Activated naive CD4-positive, alpha-beta T cell treated with anti-CD3 and anti-CD28 coated beads, Interleukin-2, amount 50 U/mL, for 24 hours (primary cell): ENCODE measurements at regions not wholly inside any gene's neighbourhood (a gene's known extent, or its start where the extent isn't known, plus 50 kb on each side); places are given as distances from the start of the nearest gene placed in this dataset.
"Not testable (repeated sequence)": the region's sequence is repeated elsewhere in the genome, so short reads cannot be mapped to it uniquely, and the experiment has no call there.

Source experiments
- H3K27ac Mint-ChIP-seq: one replicate; pipeline ENCODE4 v1.8.0; 2021; ENCODE audit warnings: mild to moderate bottlenecking, mixed read lengths
- H3K27me3 Mint-ChIP-seq: one replicate; pipeline ENCODE4 v1.8.0; 2021; ENCODE audit warnings: mixed read lengths
- H3K36me3 Mint-ChIP-seq: one replicate; pipeline ENCODE4 v1.8.0; 2021; ENCODE audit warnings: mixed read lengths
- H3K4me1 Mint-ChIP-seq: one replicate; pipeline ENCODE4 v1.8.0; 2021; ENCODE audit warnings: mixed read lengths
- H3K4me3 Mint-ChIP-seq: one replicate; pipeline ENCODE4 v1.8.0; 2021; ENCODE audit warnings: mild to moderate bottlenecking, mixed read lengths
- H3K9me3 Mint-ChIP-seq: one replicate; pipeline ENCODE4 v1.8.0; 2021; ENCODE audit warnings: mixed read lengths

DNA sequence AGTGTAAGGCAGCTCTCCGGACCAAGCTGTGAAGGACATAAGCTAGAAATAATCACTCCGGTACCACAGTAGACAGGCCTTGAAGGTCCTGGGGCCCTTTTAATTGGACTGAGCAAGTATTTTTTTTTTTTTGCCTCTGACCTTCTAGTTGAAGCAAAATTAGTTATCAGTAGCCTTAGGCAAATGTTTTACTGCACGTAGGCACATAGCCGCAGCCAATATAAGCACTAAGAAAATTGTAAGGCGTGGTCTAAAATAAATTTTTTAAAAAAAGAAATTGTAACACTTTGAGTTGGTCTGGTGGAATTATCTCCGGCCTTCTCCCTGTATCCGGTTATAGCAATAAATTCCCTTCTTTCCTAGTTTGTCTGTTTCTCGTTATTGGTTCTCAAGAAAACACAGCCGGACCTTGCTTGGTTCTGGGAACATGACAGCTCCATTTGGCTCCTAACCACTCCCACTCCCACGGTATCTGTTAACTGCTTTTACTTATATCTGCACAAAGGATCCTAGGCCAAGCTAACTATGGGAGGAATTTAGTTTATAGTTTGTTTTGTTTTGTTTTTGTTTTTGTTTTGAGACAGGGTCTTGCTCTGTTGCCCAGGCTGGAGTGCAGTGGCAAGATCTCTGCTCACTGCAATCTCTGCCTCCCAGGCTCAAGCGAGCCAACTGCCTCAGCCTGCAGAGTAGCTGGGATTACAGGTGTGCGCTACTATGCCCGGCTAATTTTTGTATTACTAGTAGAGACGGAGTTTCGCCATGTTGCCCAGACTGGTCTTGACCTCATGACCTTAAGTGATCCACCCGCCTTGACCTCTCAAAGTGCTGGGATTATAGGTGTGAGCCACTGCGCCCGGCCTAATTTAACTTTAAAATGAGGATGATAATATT lies 124.4 kb upstream of the KIF5B start:
- H3K4me1 Mint-ChIP-seq = no peaks in the 10 kb centered on the region
- no peaks in the 10 kb centered on the region for H3K27me3 Mint-ChIP-seq
- H3K36me3 Mint-ChIP-seq = no peaks in the 10 kb centered on the region
- no peak overlapping the region for H3K27ac Mint-ChIP-seq
- no peak overlapping the region for H3K4me3 Mint-ChIP-seq
- no peaks in the 10 kb centered on the region for H3K9me3 Mint-ChIP-seq

DNA sequence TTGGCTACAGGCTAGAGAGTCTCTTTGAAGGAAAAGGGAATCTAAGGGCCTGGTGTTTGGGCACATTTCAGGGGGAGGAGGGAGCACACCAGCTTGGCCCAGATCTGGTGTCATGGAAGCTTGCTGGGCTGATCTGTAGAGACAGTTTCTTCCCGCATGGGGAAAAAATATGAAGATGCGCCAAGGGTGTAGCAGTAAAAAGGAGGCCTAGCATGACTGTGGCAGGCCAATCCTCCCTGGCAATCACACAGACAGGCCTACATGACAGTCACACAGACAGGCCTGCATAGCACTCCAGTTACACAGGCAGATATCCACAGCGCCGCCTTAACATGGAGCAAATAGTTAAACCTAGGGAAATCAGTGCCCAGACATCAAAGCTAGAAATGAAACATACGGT lies 123.6 kb upstream of the KIF5B start:
- no peaks in the 10 kb centered on the region for H3K4me1 Mint-ChIP-seq
- H3K27me3 Mint-ChIP-seq = no peaks in the 10 kb centered on the region
- no peak overlapping the region for H3K27ac Mint-ChIP-seq

DNA sequence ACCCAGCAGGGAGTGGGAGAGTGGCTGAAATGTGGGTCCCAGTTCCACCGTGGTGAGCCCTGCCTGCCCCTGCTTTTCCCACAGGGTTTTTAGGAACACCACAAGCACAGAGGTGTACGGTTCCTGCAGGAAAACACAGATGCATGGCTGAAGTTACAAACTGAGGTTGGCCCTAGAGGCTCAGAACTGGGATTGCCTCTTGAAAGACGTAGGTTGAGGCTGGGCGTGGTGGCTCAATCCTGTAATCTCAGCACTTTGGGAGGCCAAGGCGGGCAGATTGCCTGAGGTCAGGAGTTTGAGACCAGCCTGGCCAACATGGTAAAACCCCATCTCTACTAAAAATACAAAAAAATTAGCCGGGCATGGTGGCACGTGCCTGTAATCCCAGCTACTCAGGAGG lies 121.4 kb upstream of the KIF5B start:
- H3K4me1 Mint-ChIP-seq, H3K27ac Mint-ChIP-seq, H3K36me3 Mint-ChIP-seq, H3K4me3 Mint-ChIP-seq, H3K27me3 Mint-ChIP-seq, H3K9me3 Mint-ChIP-seq: not testable (repeated sequence)

More for the DNA sequence above, 123.6 kb upstream of the KIF5B start:
- Mint-ChIP-seq H3K36me3 (no peaks in the 10 kb centered on the region), H3K9me3 (no peaks in the 10 kb centered on the region), H3K4me3 (no peak overlapping the region)

DNA sequence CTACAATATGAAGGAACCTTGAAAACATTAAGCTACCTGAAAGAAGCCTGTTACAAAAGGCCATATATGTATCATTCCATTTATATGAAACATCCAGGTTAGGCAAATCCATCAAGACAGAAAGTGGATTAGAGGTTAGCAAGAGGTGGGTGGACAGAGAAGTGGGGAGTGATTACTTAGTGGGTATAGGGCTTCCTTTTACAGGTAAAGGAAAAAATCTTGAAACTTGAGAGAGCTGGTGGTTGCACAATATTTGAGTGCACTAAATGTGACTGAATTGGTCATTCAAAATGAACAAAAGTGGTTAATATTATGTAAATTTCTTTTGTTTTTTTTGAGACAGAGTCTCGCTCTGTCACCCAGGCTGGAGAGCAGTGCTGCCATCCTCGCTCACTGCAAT lies 119.4 kb upstream of the KIF5B start:
- no peaks in the 10 kb centered on the region for H3K4me1 Mint-ChIP-seq
- no peak overlapping the region for H3K4me3 Mint-ChIP-seq
- H3K27ac Mint-ChIP-seq = no peak overlapping the region
- no peaks in the 10 kb centered on the region for H3K27me3 Mint-ChIP-seq
- no peaks in the 10 kb centered on the region for H3K9me3 Mint-ChIP-seq
- no peaks in the 10 kb centered on the region for H3K36me3 Mint-ChIP-seq

DNA sequence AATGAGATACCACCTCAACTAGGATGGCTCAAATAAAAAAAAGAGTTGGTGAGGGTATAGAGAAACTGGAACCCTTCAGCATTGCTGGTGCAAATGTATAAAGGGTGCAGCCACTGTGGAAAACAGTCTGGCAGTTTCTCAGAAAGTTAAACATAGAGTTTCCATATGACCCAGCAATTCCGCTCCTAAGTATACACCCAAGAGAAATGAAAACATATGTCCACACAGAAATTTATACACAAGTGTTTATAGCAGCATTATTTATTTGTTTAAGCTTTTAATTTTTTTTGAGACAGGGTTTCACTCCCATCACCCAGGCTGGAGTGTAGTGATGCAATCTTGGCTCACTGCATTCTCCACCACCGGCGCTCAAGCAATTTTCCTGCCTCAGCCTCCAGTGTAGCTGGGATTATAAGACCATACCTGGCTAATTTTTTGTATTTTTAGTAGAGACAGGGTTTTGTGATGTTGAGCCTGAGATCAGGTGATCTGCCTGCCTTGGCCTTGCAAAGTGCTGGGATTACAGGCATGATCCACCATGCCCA lies 118.2 kb upstream of the KIF5B start:
- H3K36me3 Mint-ChIP-seq = no peaks in the 10 kb centered on the region

DNA sequence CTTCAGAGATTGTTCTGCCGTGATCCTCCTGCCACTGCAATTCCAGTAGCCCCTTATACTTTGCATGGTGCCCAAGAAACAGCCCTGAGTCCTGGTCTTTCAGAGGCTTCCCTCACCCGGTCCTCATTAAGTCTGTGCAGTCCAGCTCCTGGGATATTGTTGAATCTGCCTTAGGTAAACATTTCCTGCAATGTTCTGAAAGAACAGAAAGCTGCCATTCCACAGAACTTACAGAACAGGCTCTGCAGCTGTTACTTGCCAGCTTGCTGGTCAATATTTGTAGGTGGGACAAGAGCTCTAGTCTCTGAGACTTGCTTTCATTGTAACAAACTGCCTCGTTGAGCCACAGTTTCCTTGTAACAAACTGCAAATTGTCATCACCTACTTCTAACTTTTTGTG lies 115.0 kb upstream of the KIF5B start:
- no peaks in the 10 kb centered on the region for H3K9me3 Mint-ChIP-seq
- H3K4me1 Mint-ChIP-seq = no peaks in the 10 kb centered on the region
- no peak overlapping the region for H3K4me3 Mint-ChIP-seq
- no peak overlapping the region for H3K27ac Mint-ChIP-seq
- no peaks in the 10 kb centered on the region for H3K27me3 Mint-ChIP-seq
- no peaks in the 10 kb centered on the region for H3K36me3 Mint-ChIP-seq

More for the DNA sequence above, 118.2 kb upstream of the KIF5B start:
- Mint-ChIP-seq H3K27ac (no peak overlapping the region), H3K4me3 (no peak overlapping the region), H3K4me1 (no peaks in the 10 kb centered on the region), H3K9me3 (no peaks in the 10 kb centered on the region), H3K27me3 (no peaks in the 10 kb centered on the region)

DNA sequence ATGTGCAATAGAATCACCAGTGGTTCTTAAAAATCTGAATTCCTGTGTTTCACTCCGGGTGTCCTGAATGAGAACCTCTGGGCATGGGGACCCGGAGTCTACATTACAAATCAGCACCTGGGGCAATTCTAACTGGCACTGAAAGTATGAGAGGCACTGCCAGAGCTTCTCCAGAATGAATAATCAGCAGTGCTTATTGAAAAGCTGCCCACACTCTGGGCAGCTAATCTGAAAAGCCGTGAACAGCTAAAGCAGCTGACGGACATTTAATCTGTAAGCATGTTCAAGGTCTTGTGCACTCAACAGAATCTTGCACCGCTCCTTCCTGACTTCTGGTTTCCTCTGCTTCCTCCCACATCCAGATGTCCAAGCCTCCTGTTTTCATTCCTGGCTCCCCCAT lies 113.3 kb upstream of the KIF5B start:
- no peaks in the 10 kb centered on the region for H3K9me3 Mint-ChIP-seq
- no peak overlapping the region for H3K4me3 Mint-ChIP-seq
- H3K27me3 Mint-ChIP-seq = no peaks in the 10 kb centered on the region
- no peaks in the 10 kb centered on the region for H3K36me3 Mint-ChIP-seq
- no peaks in the 10 kb centered on the region for H3K4me1 Mint-ChIP-seq
- H3K27ac Mint-ChIP-seq = no peak overlapping the region

DNA sequence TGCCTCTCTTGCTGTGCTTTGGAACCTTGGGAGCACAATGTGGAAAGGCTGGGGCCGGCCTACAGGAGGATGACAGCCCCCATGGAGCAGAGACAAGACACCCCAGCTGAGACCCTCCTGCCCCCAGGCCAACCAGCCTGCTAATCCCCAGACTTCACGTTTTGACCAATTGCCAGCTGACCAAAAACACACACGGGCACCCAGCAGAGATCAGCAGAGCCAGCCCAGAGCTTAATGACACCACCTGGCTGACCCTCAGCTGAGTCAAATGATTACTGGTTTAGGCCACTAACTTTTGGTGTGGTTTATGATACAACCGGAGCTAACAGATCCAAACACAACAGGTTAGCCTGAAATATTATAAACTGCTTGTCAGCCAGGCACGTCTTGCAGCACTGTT lies 111.2 kb upstream of the KIF5B start:
- Mint-ChIP-seq H3K4me3 (no peak overlapping the region), H3K9me3 (no peaks in the 10 kb centered on the region), H3K27ac (no peak overlapping the region), H3K36me3 (no peaks in the 10 kb centered on the region), H3K4me1 (no peaks in the 10 kb centered on the region), H3K27me3 (no peaks in the 10 kb centered on the region)

DNA sequence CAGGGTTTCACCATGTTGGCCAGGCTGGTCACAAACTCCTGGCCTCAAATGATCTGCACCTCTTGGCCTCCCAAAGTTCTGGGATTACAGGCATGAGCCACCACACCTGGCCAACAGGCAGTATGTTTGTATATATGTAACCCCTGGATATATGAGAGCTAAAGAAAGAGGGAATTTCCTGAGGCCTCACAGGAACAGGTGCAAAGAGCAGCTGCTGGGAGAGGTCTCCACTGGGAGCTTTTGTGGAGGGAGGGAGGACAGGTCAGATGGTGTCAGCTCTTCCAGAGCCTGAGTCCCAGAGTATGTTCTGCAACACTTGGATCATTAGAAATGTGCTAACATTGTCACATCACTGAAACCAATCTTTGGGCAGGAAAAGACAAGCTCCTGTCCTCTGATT lies 110.1 kb upstream of the KIF5B start:
- no peaks in the 10 kb centered on the region for H3K9me3 Mint-ChIP-seq
- no peaks in the 10 kb centered on the region for H3K36me3 Mint-ChIP-seq
- no peaks in the 10 kb centered on the region for H3K4me1 Mint-ChIP-seq
- no peak overlapping the region for H3K27ac Mint-ChIP-seq
- H3K4me3 Mint-ChIP-seq = no peak overlapping the region
- no peaks in the 10 kb centered on the region for H3K27me3 Mint-ChIP-seq

DNA sequence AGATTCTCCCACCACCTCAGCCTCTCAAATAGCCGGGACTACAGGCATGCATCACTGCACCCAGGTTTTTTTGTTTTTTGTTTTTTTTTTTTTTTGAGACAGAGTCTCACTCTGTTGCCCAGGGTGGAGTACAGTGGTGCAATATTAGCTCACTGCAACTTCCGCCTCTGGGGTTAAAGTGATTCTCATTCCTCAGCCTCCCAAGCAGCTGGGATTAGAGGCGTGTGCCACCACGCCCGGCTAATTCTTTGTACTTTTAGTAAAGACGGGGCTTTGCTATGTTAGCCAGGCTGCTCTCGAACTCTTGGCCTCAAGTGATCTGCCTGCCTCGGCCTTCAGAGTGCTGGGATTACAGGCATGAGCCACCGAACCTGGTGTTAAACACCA lies 107.5 kb upstream of the KIF5B start:
- no peaks in the 10 kb centered on the region for H3K36me3 Mint-ChIP-seq
- no peaks in the 10 kb centered on the region for H3K4me1 Mint-ChIP-seq
- H3K27me3 Mint-ChIP-seq = no peaks in the 10 kb centered on the region
- H3K9me3 Mint-ChIP-seq = no peaks in the 10 kb centered on the region
- H3K27ac Mint-ChIP-seq = no peak overlapping the region
- no peak overlapping the region for H3K4me3 Mint-ChIP-seq

DNA sequence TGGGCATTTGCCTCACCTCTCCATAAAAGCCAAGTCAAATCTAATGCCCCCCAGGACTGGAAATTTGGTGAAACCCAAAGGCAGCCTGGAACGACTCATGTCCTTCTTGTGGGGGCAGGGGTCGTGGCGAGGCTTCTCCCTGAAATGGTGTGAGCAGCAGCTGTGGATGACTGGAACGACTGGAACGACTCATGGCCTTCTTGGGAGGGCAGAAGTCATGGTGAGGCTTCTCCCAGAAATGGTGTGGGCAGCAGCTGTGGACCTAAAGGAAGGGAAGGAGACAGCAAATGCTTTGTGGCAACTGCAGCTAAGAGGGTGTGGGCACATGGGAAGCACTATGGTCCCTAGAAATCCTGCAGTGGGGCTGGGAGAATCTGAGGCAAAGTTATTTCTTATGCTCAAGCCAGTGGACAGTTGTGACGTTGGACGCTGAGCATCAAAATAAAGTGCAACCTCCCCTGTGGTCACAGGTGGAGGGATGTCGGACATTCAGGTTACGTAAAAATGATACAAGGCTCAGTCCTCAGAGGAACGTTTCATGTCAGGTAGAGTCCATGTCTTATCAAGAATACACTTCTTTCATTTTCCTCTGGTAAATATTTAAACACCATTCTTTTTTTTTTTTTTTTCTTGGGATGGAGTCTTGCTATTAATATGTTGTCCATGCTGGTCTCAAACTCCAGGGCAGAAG lies 107.0 kb upstream of the KIF5B start:
- Mint-ChIP-seq H3K9me3 (no peaks in the 10 kb centered on the region), H3K4me1 (no peaks in the 10 kb centered on the region), H3K36me3 (no peaks in the 10 kb centered on the region), H3K27me3 (no peaks in the 10 kb centered on the region), H3K4me3 (no peak overlapping the region), H3K27ac (no peak overlapping the region)

DNA sequence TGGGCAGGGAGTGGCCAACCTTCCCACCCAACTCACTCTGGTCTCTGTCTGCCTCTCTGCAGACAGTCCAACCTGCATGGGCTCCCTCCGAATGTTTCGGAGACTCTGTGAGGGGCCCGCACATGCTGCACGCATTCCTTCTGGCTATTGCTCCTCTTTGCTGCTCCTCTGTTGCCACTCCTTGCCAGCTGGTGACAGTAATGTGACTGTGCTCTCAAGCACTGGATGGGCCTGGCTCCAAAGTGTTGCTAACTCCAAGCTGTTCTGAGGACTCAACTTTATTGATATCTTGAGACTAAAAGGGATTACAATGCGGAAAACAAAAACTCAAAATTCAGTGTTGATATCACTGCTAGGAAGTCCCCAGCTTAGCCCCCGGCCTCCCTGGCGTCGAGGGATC lies 105.4 kb upstream of the KIF5B start:
- H3K9me3 Mint-ChIP-seq = no peaks in the 10 kb centered on the region
- H3K36me3 Mint-ChIP-seq = no peaks in the 10 kb centered on the region
- no peaks in the 10 kb centered on the region for H3K27me3 Mint-ChIP-seq
- no peak overlapping the region for H3K4me3 Mint-ChIP-seq
- no peaks in the 10 kb centered on the region for H3K4me1 Mint-ChIP-seq
- H3K27ac Mint-ChIP-seq = no peak overlapping the region

DNA sequence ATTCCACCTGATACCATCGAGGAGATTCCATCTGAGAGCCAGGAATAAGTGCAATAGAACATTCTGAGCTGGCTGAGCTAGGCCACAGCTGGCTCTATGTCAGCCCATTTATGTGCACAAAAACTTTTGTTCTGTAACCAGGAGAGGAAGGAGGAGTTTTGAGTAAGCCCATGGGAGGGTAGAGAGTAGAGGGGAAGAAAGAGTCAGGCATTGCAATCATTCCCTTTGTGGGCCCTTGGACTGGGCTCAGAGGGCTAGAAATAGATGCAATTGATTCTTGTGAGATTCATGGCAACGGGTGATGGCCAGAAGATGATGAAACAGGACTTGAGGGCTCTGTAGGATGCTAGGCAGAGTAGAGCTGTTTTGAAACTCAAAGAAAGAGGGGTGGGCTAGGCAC lies 104.6 kb upstream of the KIF5B start:
- H3K27me3 Mint-ChIP-seq = no peaks in the 10 kb centered on the region
- no peak overlapping the region for H3K4me3 Mint-ChIP-seq
- H3K36me3 Mint-ChIP-seq = no peaks in the 10 kb centered on the region
- no peaks in the 10 kb centered on the region for H3K9me3 Mint-ChIP-seq
- H3K27ac Mint-ChIP-seq = no peak overlapping the region
- H3K4me1 Mint-ChIP-seq = no peaks in the 10 kb centered on the region

DNA sequence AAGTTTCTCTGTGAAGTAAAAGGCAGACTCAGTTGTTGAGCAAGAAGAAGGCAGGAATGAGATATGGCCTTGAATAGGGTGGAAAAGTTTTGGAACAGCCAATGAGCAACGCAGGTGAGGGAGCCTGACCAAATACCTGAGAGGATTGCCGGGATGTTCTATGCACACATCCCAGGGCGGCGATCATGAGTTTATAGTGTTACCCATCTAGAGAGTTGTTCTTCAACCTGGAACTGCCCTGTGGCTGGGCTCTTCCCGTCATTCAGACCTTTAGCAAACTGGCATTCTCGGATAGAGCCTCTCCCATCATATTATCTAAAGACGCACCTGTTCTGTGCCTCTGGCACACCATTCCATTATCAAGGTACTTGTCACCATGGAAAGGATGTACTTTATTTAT lies 103.0 kb upstream of the KIF5B start:
- Mint-ChIP-seq H3K27me3 (no peaks in the 10 kb centered on the region), H3K27ac (no peak overlapping the region), H3K36me3 (no peaks in the 10 kb centered on the region), H3K4me1 (no peaks in the 10 kb centered on the region), H3K4me3 (no peak overlapping the region), H3K9me3 (no peaks in the 10 kb centered on the region)

DNA sequence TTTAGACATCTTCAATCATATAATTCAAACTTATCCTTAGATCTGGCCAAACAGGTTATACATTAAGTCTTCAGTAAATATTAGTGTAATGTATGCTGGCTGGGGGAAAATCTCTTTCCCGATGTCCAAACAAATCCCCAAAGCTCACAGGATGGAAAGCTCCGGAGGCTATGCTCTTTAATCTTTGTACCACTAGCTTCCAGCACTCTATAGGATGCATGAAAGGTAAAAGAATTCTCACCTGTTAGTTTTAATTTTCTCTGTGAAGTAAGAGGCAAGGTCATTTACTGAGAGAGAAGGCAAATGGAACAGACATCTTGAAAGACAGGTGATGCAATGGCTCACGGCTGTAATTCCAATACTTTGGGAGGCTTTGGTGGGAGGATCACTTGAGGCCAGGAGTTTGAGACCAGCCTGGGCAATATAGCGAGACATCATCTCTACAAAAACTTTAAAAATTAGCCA lies 99.8 kb upstream of the KIF5B start:
- Mint-ChIP-seq H3K4me1 (peaks cover 9% of the 10 kb centered on the region), H3K27ac (no peak overlapping the region), H3K9me3 (no peaks in the 10 kb centered on the region), H3K4me3 (no peak overlapping the region), H3K36me3 (peaks cover 2% of the 10 kb centered on the region), H3K27me3 (no peaks in the 10 kb centered on the region)

DNA sequence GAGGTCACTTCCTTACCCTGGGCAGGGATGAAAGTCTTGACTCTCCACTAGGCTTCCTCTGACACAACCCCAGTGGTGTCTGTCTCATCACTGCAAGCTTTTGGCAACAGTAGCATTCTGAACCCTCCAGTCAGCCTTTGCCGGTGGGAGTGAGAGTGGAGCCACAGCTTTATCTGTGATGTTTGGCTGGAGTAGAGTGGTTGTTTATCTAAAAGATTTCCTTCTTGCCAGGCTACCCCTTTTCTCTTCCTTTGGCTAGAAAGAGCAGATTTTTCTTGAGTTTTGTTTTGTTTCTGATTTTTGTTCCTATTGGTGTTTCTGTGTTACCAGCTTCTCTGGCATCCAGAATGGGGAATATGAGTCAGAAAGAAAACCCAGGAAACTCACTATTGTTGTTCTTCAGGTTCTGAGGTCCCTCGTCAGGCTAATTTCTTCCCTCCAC lies 98.9 kb upstream of the KIF5B start:
- Mint-ChIP-seq H3K27me3 (no peaks in the 10 kb centered on the region), H3K27ac (no peak overlapping the region), H3K4me1 (peaks cover 18% of the 10 kb centered on the region), H3K36me3 (peaks cover 2% of the 10 kb centered on the region), H3K4me3 (no peak overlapping the region), H3K9me3 (no peaks in the 10 kb centered on the region)
